HG02938 (cell line): ENCODE measurements at regions not wholly inside any gene's neighbourhood (a gene's known extent, or its start where the extent isn't known, plus 50 kb on each side); places are given as distances from the start of the nearest gene placed in this dataset.

Experiments used
- ATAC-seq: cut with Tn5 transposase; IDR thresholded peaks from one replicate; pipeline ENCODE4 v1.9.1; 2021; ENCODE audit warnings: mild to moderate bottlenecking, moderate library complexity; ENCODE audit not compliant: unreplicated experiment

DNA sequence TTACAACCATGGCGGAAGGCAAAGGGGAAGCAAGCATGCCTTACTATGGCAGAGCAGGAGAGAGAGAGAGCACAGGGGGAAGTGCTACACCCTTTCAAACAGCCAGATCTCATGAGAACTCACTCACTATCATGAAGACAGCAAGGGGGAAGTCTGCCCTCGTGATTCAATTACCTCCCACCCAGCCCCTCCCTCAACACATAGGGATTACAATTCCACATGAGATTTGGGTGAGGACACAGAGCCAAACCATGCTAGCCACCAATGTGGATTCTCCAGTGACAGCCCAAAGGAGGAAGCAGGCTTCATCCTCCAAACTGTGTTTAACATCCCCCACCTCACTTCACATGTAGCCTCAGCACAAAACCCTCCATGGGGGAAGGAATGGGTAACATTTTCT lies 563.7 kb downstream of the CDK5RAP2 start:
- ATAC-seq, result no peak

DNA sequence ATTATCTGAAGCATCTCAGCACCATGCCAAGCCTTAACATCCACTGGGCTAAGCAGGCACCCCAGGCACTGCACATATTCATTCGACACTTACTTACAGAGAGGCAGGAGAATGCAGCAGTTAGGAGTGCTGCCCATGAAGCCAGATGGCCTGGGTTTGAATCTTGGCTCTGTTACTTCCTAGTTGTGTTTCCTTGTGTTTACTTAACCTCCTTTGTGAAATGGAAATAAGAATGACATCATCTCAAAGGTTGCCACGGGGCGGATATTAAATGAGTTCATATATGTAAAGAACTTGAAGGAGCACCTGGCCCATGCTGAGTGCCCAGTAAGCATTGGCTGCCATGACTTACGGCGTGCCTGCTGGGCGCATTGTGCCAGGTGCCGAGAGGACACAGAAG lies 565.2 kb downstream of the CDK5RAP2 start:
- no peak for ATAC-seq

DNA sequence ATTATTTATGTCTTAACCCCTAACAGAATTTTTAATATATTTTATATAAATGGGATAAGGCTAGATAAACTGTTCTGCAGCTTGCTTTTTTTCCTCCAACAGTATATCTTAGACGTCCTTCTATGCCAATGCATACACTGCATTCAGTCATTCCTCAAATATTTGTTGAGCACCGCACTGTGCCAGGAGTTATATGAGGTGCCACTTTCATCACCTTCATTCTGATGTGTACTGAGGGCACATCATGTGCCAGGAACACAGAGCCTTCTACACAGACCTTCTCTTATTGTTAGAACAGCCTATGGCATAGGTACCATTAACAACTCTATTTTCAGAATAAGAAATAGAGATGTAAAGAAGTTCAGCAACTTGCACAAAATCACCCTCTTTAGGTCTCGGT lies 570.1 kb downstream of the CDK5RAP2 start:
- no peak for ATAC-seq

DNA sequence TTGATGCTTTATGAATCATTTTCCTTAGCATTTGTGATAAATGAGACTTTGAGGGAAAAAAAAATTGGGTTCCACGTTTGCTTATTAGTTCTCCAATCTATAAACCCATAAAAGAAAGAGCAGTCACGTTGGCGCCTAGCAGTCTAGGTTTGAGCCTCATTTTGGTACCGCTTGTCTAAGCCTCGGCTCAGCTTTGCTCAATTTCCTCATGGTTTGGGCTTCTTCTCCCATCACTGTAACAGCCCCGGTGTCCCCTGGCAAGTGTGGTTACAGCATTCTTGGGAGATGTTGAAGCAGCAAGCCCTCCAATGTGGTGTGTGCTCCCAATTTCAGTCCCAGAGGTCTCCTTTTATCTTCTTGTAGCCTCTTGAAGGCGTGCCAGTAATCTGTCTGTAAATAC lies 578.4 kb downstream of the CDK5RAP2 start:
- no peak for ATAC-seq

DNA sequence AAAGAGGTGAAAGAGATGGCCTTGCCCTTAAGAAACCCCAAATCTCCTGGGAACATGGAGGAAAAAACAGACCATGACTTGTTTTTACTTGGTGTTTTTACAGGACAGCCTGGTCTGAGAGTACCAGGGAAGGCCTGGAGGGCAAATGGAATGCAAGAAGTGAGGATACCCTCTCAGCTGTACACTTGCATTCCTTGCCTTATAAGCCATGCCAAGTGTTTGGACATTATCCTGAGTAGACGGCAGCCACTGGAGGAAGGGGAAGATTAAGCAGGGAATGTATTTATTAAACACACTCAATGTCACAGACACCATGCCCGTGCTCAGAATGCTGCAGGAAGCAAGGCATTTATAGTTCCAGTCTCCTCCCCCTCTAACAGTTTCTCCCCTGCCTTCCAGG lies 581.4 kb downstream of the CDK5RAP2 start:
- no peak for ATAC-seq

DNA sequence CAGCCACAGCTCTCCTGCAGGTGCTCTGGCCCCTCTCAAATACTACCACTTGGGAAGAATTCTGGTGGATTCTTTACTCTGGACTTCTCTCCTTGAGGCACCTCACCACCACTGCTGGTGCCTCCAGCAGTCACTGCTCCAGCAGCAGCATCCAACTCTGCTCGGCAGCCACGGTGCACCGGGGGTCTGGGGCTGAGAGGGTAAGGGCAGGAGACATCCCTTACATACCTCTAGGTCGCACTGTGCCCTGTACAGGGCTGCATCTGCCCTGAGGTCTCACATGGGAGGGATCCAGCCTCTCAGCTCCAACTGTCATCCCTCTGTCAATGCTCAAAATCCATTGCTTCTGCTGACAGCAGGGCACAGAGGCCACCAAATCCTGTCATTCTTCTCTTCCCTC lies 588.2 kb downstream of the CDK5RAP2 start:
- ATAC-seq, result no peak

DNA sequence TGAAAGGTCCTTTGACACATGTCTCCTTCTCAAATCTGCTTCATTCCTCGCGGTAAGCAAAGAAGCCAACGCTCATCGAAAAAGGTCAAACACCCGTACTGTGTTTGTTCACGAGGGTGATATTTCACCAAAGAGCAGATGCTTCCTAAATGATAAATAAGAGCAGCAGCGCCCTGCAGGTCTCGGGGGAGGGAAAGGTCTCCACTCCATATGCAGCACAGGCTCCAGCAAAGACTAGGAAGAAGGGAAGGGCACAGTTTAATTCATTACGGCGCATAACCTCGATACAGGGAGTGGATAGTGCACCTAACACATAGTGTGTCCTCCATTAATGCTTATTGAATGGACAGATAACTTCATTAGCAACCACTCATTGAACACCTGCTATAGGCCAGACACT lies 593.3 kb downstream of the CDK5RAP2 start:
- ATAC-seq, result no peak

DNA sequence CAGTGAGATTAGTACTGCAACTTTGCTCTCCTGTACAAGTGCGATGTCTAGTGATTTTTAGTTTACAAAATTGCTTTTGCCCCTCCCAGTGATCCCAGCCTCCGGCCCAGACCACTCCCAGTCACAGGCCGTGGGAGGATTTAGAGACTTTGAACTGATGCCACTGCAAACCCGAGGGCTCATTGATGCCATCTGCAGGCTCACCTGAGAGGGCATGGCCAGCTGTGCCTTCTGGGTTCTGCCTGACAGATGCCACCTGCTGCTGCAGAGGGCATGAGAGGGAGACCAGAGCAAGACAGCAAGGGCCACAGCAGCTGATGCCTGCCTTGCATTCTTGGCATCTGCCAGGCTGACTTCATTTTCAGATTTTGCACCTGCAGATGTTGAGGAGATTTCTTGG lies 593.8 kb downstream of the CDK5RAP2 start:
- no peak for ATAC-seq

DNA sequence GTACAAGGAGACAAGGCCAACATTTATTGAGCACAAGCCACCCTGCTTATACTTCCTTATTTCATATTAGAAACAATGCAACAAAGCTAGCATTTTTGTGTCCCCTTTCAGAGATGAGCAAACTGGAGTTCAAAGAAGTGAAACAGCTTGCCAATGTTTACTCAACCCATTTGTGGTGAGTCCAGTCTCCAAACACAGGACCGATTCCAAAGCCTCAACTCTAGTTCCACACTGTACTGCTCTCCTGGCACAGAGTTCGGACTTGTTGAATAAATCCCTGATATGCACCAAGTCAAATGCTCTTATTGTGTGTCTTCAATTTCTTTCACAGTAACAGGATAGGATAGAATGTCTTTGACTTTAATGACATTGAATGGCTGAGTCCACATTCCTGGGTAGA lies 604.8 kb upstream of the BRINP1 start:
- ATAC-seq, result no peak

DNA sequence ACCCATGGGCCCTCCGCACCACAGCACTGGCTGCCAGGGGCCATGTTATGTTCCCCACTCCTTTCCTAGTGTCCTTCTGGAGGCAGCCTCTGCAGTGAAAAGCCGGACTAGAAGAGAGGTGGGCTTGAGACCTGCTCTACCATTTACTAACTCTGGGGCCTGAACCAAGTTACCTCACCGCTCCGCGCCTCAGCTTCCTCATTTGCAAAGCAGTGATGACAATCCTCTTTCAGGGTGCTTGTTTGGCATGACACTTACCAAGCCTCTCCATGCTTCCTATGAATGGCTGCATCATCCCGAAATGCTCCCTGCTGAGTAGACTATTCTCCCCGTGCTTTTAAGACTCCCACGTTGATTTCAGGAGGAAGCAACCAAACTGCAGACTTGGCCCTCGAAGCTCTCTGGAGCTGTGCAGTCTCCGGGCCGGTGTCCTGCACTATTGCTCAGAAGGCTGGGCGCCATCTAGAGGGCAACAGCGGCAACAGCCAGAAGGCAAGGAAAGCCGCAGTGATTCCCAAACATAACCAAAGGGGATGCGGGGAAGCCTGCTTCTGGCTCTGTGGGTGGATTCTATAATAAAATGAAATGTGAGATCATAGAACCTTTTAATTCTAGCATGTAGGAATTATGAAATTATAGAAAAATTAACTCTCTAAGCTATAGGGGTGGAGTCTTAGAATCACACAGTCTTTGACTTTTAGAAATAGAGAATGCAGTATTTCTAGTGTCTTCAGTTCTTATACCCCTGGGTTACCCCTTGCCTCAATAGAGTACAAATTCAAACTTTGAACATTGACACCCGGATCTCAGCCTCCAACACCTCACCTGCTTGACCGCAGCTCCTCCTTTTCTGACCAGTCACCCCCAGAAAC lies 599.8 kb upstream of the BRINP1 start:
- peak; percentile 96 for ATAC-seq

DNA sequence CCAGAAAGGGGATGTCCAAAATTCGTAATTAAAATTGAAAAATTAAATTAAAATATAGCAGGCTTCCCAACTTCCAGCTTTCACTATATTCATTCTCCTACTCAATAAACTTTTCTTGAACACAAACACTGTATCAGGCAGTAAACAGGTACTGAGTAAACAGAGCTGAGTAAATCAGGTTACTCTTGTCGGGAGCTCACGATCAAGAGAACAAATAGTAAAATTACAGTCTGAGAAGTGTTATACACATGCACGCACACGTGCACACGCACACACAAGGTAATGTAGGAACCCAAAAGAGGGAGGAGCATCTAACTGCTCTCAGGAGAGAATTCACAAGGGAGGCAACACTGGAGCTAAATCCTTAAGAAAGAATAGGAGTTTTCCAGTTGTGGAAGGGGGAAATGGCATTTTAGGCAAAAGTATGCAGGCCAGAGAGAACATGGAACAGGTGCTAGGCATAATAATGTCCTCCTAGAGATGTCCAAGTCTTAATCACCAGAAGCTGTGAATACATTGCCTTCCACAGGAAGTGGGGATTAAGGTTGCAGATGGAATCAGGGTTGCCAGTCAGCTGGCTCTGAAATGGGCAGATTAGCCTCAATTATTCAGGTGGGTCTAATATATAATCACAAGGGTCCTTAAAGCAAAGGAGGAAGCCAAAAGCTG lies 598.8 kb upstream of the BRINP1 start:
- ATAC-seq, result no peak

DNA sequence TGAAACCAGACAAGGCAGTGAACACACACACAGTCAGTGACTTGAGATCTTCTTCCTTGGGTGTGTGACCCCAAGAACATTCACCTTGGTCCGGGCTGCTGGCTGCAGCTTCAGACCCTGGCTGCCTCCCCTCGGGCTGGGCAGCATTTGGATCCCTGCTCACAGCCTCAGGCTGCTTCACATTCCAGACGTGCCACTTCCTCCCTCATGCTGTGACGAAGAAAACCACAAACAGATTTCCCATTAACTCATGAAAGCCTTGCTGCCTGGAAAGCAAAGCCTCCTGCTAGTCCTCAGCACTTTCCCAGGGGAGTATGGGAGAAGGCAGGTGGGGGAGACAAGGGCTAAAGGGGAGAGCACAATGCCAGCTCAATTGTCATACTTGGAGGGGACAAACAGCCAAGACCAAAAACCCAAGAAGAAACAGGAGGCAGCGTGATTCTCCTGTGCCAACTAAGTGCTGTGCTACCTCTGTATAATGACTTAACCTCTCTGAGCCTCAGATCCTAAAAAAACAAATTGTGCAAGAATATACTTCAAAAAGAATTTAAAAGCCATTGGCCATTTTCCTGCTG lies 594.6 kb upstream of the BRINP1 start:
- no peak for ATAC-seq

DNA sequence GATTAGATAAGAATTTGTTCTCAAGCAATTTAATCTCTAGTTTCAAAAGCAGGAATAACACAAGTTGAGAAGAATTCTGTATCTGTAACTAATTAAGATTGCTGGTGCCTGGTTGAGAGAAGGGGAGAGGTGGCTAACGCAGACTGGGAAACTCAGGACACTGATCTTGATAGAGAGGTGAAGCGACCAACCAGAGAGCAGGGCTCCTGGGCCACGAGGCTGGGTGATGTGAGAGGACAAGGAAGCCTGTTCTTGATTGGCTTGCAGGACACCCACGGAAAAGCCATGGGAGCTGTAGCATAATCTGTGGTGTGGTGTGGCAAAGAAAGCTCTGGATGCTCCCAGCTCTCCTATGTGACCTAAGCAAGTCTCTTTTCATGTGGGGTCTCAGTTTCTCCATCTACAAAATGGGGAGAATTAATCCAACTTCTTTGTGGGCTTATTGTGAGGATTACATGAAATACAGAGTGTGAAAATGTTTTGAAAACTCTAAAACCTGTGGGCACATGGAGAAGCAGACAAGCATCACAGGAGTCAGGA lies 594.1 kb upstream of the BRINP1 start:
- no peak for ATAC-seq

DNA sequence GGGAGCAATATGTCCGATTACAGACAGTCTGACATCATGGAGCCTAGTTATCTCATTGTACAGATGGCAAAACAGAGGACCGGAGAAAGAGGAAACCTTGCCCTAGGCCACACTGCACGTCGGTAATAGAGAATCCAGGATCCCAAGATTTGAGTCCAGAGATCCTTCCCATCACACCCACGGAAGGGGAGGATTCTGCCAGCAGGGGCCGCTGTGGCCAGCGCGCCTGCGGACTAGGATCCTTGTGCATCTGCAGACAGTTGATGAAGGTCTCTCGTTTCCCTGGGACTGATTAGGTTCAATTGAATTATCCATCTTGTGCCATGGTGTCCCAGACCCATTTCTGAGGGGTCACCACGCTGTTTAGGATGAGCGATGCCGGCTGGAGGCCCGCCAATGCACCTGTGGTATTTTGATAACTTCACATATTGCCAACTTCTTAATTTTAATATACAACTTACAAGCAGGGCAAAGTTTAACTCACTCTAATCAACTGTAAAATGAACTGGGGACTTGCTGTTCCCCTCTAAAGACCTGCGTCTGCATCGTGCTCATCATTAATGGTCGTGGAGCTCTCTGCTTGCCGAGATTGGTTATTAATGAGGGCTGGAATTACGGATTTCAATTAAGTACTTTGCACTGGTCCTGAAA lies 592.7 kb upstream of the BRINP1 start:
- ATAC-seq, result no peak

DNA sequence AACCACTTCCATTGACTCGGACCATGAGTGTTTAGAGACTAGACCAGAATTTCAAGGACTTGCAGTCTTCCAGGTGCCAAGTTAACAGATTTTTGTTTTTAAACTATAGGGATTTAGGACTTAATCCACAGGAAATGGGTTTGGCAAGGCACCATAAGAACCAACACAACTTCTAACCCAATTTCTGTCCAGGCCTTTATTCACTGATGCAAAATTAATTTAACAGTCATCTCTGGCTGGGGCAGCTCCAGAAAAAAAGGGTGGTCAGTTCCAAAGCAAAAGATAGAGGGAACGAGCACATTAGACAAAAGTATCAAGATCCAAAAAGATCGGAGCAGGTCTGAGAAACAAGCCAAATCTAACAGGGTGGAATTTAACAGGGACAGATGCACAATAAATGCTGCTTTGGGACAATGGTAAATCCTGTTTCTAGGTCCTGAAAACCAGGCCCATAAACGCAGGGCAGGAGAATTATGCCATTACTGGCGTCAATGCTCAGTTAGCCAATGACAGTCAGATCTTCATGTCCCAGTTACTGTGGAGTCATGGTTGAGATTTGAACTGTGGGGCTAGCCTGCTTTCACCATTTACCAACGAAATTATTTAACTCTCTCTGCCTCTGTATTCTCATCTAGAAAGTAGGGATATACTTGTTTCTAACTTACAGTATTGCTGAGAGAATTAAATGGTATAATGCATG lies 590.8 kb upstream of the BRINP1 start:
- ATAC-seq, result no peak

DNA sequence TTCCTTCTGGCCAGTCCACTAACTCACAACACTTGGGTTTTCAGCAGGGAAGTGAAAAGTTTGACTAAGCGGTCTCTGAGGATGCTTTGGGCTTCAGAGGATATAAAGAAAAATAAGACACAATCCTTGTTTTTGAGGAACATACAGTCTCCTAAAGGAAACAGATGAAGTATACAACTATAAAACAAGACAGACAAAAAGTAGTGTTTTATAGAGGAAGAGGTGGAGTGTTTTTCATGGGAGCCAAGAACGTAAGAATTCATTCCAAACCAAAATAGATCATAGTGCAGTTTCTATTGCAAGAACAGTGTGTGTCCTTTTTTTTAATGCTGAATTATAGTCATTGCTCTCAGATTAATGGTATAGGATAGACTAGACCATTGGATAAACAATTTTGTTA lies 586.9 kb upstream of the BRINP1 start:
- no peak for ATAC-seq

DNA sequence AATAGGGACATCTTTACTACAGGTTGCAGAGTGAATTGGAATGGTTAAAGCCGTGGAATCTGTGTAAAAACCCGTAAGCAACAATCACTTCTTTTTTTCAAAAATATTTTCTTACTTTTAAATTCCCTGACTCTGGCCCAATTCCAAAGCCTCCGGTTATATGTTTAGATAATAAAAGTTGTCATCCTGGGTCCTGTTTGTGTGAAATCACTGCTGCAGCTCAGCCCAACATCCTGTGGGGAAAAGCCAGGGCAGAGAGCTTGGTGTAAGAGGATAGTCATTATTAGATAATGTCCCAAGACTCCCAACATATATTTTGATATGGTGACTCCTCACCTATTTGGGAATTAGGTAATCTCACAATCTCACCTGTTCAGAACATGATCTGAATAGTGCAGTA lies 586.0 kb upstream of the BRINP1 start:
- ATAC-seq, result no peak

DNA sequence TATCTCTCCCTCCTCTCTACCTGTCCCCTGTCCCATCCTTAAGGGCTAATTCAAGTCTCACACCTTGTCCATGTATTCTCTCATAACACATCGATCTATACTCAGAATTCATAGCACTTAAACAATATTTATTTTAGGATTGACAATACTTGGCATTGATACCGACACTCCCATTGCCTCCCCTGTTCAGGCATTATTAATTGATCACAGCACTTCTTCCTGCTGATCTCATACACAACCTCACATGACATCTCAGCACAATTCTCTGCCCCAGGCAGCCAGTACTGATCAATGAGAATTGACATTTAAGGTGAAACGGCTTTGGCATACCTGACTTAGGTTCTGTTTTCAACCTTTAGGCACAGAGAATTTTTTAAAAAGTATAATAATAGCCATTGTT lies 582.4 kb upstream of the BRINP1 start:
- ATAC-seq, result no peak

DNA sequence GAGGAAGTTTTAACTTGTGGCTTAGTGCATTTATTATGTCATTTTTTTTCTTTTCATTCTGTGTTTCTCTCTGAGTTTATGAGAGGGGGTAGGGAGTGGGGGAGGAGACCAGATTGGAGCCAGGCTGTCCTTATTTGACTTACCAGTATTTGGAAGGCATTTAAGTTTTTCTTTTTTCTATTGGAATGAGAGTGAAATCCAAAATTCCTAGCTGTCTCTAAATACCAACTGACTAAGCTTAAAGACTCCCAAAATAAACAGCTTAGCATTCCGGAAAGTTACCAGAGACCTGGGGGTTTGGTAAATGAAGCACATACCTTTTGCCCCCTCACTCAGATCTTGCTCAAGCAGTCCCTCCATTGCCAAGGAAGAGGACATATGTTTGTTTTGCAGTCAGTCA lies 581.9 kb upstream of the BRINP1 start:
- no peak for ATAC-seq

DNA sequence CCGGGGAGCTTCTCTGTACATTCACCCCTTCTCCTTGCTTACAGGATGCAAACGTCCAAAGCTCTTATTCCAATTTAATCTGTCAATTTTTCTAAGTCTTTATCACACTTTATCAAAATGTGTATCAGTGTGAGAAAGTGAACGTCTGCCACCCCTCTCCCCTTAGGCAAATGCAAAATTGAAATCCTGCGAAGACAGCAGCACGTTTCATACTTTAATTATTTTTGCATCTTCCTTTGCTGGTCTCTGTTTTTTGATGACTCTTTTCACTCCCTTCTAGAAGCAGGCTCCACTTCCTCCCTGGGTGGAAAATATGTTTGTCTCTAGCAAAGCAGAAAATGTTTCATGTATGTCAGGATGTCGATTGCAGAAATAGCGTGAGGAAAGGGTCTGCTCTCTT lies 576.5 kb upstream of the BRINP1 start:
- ATAC-seq, result no peak

DNA sequence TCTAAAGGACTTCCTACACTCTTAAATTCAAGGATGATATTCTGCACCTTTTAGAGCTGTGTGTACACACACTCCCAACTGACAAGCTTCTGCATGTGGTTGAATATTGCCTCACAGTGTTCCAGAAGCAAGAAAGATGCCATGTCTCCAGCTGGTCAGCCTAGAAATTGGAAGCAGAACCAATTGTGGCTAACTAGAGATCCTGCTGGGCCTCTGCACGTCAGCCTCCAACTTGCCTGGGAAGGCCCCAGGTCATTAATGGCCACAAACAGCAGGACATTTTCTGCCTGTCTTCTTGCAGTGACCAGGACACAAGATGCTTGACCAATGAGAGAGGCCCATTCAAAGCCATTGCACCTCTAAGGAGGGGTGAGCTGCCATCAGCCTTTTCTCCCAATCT lies 571.9 kb upstream of the BRINP1 start:
- ATAC-seq, result no peak
